ENCODE measurements at regions not wholly inside any gene's neighbourhood (a gene's known extent, or its start where the extent isn't known, plus 50 kb on each side); places are given as distances from the start of the nearest gene placed in this dataset.

DNA sequence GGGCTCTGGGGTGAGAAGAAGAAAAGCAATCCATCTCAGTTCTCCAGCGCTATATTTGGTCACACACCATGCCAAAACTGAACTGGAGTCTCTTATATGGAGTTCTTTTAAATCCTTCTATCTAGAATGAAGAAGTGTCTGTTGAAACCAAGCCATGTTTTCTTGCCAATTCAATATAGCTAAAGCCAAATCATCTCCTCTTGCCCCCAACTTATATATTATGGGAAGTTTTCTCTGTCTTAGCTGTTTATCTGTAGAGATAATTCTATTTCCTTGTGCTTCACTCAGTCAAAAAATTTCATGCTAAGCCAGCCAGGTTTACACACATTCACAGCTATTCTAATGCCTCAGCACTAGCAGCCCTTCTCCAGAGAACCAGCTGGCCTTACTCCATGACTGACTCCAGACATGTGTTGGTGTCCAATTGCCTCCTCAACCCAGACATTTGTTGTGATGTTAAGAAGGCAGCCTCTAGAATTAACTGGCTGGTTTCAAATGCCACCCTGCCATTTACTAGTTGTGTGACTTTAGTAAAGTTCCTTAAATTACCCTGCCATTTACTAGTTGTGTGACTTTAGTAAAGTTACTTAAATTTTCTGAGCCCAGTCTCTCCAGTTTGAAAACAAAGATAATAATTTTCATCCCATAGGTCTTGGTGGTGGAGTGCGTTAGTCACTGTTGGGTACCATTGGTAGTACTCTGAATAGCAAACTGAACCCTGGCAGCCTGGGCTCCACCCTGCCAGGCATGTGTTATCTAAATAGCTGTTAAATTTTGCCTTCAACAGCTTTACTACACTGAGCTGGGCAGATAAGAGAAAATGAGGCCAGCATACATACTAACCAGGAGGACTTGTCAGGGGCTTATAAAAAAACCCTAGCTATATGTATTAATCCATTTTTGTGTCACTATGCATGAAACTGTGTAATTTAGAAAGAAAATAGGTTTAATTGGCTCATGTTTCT is 525.1 kb downstream of the LMO7 start:
- no peak for DNase-seq

GRCh38 chr13:76160506-76160905 is 524.4 kb downstream of the LMO7 start:
- no peak for DNase-seq

DNA sequence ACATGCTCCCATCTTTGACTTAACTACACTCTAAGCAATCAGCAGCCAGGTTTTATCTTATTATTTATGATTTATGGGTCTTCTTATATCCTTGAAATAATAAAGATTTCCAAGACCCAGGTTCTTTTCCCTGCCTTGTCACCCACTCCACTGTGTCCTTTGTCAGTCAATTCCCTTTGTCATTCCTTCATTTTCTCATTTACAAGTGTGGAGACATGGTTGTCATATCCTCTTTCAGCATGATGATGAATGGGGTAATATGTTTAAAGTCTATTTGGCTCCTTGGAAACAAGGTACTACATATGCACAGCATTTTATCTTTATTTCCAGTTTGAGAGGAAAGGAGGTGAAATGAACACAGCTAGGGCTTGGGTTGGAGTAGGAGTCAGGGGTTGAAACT is 521.8 kb downstream of the LMO7 start:
- DNase-seq, result no peak

GRCh38 chr13:76153239-76153638 is 517.1 kb downstream of the LMO7 start:
- no peak for DNase-seq

GRCh38 chr13:76148926-76149325 is 512.8 kb downstream of the LMO7 start:
- DNase-seq, result no peak

DNA sequence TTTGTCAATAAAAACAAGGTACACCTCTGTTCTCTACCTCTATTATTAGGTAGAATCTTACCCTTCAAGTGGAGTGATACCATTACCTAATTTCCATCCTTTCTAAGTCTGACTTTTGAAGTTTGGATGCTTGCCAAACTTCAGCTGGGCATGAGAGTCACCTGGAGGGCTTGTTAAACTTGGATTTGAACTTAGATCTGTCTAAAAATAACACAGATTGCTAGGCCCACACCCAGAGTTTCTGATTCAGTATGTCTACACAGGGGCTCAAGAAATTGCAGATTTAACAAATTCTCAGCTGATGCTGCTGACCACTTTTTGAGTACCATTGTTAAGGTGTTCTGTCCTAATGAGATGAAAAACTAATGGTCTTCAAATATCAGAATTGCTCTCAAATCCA is 512.2 kb downstream of the LMO7 start:
- DNase-seq, result no peak

DNA sequence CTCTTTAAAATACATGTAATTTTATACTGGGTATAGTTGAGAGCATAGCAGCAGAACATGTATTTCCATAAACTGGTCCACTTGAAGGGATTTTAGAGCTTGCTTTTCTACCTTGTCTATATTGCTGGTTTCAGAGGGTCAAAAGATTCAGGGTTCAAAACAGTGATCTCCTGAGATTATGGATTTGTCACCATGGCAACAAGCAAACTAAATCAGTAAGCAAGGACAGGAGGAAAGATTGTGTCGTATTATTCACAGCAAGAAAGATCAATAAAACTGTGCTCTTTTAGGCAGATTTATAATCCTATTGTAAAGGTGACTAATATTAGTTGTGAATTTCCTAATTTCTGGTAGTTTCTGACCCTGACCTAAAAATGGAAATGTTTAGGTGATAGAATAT is 496.4 kb downstream of the LMO7 start:
- DNase-seq, result no peak

- no peak for DNase-seq
These were observed 495.4 kb downstream of the LMO7 start for GRCh38 chr13:76131551-76131950.

DNA sequence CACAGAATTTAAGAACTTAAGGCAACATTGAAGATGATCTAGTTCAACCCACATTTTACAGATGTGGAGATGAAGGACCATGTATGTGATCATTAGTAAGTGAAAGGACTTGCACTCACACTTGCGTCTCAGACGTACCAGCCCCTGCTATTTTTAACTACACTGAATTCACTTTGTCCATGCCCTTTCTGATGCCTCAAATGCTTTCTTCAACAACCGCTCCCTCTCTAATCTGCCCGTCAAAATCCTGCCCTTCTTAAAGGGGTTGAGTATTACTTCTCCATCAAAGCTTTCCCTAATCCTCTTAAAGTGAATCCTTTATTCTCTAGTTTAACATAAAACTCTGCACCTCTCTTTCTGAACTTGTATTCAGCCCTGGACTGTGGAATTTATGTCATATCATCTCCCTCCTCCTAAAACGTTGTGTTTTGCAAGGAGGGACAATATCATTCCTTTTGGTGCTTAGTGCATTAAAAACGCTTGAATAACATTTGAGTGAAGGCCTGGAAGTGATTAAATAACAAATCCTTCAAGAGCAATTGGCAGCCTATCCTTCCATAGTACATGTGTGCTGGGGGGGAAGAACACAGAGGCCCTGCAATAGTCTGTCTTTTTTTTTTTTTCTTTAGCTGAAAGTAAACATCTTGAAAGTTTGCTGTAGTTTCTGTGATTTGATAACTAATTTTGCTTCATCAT is 493.3 kb downstream of the LMO7 start:
- no peak for DNase-seq

GRCh38 chr13:76127922-76128321 is 491.8 kb downstream of the LMO7 start:
- no peak for DNase-seq

GRCh38 chr13:76123548-76123947 is 487.4 kb downstream of the LMO7 start:
- no peak for DNase-seq

- no peak for DNase-seq
These were observed 480.7 kb downstream of the LMO7 start for GRCh38 chr13:76116751-76117360.

- no peak for DNase-seq
These were observed 470.6 kb downstream of the LMO7 start for GRCh38 chr13:76106763-76107162.

DNA sequence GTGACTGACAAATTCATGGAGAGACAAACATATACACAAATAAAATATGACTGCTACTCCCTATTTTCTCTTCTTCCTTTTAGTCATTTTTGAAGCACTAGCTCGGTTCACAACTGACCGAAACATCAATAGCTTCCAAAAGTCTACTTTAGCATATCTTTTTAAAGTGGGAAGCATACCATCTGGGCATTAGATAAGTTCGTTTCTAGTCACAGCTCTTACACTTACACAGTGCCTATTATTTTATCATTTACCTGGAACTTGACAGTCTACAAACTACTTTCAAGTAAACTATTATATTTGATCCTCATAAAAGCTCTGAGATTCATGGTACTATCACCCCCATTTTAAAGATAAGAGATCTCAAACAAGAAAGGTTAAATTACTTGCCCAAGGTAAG is 458.5 kb downstream of the LMO7 start:
- DNase-seq, result no peak

DNA sequence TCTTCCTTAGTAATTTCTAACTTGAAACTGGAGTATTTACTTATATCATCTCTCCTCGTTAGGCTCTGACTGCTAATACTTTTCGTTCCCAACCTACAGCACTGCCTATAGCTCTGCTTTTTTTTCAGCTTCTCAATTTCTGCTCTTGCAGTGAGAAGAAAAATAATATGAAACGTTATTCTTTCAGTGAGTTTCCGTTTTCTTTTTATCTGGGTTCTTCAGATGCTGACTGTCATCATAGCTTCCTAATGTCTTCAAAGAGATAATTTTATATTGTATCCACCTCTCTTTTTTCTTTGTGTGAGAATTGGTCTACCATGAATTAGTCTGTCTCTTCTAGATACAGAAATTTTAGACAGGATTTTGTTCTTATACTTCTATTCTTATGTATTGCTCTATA is 454.9 kb downstream of the LMO7 start:
- DNase-seq, result no peak

DNA sequence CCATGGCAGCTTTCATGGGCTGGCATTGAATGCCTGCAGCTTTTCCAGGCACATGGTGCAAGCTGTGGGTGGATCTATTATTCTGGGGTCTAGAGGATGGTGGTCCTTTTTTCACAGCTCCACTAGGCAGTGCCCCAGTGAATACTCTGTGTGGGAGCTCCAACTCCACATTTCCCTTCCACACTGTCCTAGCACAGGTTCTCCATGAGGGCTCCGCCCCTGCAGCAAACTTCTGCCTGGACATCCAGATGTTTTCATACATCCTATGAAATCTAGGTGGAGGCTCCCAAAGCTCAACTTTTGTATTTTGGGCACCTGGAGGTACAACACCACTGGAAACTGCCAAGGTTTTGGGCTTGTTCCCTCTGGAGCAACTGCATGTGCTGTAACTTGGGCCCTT is 450.6 kb downstream of the LMO7 start:
- DNase-seq, result no peak

GRCh38 chr13:76067850-76068249 is 431.7 kb downstream of the LMO7 start:
- no peak for DNase-seq

- DNase-seq, result no peak
These were observed 417.1 kb downstream of the LMO7 start for GRCh38 chr13:76053181-76053580.

- DNase-seq, result no peak
These were observed 413.2 kb downstream of the LMO7 start for GRCh38 chr13:76049376-76049746.

DNA sequence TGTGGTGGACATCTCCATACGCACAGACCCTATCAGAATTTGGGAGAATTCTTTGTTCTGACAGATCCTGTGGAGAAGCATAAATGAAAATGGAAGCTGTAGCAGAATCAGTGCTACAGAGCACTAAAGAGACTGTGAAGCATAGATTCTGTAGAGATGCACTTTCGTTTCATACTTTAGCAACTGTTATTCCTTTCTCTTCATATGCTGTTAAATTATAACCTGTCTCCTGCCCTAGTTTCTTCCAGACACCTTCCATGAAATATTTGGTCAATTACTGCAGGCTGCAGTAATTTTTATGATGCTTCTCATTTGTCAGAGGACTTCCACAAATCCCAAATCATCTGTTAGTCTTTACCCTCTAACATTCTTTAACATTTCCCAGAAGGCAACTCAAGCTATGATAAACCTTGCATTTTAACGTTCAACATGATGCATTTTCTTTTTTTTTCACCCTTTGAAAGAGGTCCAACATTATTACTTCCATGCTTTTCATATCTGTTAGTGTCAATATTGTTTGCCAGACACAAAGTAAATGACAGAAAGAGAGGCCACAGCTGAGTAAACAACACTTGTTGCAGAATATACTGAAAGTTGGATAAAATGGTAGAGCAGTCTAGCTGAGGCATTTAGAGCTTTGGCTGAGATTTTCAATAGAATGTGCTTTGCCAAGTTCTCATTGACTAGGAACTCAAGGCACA is 412.7 kb downstream of the LMO7 start:
- no peak for DNase-seq

GRCh38 chr13:76048131-76048530 is 412.0 kb downstream of the LMO7 start:
- DNase-seq, result no peak

DNA sequence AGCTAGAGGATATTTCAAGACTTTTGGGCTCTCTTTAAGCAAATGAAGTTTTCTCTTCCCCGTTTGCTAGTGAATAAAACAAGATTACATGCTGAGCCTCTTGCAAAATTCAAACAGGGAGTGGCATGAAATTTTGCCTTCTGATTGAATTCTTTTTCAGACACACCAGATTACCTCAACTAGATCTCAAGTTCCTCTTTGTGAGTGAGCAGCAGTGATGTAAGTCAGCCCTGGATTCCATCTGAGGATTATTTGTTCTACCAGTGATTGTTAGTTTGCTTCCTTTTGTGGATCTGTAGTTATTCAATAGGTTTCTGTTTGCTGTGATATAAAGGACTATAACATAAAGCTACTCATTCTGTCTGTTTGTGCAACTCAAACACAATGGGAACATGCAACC is 407.7 kb downstream of the LMO7 start:
- DNase-seq, result no peak
